DMS153 (cell line): ENCODE measurements at regions not wholly inside any gene's neighbourhood (a gene's known extent, or its start where the extent isn't known, plus 50 kb on each side); places are given as distances from the start of the nearest gene placed in this dataset.

Source experiments
- DNase-seq: peaks from one replicate; lab custom pipeline; 2025; lab: John Stamatoyannopoulos, UW

DNA sequence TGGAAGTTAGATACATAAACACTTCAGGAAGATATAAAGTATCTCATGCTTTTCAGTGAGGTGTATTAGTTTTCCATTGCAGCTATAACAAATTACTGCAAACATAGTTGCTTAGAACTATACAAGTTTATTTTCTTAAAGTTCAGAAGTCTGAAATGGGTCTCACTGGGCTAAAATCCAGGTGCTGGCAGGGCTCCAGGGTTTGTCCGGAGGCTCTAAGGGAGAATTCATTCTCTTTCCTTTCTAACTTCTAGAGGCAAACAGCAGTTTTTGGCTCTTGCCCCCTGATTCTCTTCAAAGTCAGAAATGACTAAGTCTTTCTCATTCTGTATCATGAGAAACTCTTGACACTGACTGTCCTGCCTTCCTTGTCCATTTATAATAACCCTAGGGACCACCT is 138.8 kb downstream of the AASDHPPT start:
- DNase-seq: no peak

DNA sequence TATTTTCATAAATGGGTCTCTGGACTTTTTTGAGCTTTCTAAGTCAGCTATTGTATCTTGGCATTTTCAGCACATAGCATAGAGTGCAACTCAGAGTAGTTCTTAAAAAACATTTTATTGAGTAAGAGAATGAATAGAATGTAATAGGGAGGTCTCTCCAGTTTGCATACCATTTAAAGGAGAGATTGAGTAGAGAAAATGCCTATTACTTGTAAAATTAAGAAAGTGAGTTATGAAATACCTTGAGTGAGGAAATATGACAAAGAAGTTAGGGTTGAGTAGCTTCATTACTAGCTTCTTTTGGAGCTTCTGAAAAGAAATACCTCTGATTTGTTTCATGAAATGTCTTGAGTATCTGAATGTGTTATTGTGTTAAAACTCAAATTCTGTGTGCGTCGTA is 140.0 kb downstream of the AASDHPPT start:
- DNase-seq: no peak

DNA sequence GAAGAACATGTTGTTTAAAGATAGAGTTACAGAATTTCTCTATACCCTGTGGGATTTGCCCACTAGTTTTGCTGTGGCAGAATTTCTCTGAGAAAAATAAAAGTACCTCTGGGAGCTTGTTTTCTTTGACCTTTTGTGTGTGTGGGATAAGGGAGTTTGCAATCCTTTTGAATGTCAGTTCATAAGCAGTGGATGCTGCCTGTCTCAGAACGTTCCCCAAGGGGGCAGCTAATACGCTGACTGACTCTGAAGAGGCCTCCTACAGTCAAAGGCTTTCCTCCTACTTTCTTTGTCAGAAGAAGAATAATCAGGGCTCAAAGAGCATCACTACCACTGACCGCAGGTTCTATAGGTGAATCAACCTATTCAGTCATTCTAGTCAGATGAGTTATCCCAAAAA is 140.6 kb downstream of the AASDHPPT start:
- DNase-seq: no peak

DNA sequence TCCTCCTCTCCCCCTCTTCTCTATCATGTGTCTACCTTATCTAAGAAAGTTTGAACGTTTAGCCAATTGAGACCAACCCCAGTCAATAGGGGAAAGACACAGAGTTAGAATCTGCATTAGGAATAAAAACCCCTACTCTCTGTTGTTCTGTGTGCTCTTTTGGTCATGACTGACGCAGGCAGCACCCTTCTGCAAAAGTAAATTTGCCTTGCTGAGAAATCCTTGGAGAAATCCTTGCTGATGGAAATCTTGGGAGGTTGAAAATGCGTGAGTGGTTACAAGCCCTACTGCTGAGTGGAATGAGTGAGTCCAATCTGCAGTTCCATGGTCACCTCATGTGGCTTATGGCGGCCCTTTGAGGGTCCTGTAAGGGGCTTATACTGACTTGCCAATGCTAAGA is 145.2 kb downstream of the AASDHPPT start:
- DNase-seq: no peak

DNA sequence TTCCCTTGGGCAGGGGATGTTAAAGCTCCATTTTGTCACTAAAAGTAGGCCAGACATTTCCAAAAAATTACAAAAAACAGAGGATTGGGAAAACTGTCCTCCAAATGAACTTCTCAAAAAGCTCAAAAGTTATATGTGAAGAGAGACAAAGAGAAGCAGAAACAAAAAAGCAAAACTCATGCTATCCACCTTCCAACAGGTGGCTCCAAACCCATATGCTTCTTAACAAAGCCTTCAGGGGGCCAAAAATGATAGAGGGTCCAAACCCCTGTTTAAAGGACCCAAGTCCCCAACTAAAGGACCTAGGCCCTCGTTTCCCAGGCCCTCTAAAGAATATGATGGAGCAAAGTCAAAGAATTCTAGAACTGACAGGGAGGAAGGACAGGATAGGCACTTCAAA is 146.7 kb downstream of the AASDHPPT start:
- DNase-seq: no peak

DNA sequence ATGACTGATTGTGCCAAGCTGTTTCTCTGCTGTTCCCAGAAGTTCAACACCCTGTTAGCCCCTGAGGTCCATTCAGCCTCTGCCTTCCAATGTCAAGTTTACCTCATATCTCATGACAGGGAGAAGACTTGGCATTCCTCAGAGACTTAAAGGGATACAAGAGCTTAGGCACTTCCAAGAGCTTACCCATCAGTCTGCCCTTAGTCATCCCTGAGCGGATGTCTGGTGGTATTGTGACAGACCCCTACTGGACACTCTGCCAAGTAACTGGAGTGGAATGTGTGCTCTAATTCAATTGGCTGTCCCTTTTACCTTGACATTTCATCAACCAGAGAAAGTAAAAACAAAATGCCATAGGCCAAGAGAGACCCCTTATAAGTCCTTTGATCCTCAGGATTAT is 151.5 kb downstream of the AASDHPPT start:
- no peak for DNase-seq

DNA sequence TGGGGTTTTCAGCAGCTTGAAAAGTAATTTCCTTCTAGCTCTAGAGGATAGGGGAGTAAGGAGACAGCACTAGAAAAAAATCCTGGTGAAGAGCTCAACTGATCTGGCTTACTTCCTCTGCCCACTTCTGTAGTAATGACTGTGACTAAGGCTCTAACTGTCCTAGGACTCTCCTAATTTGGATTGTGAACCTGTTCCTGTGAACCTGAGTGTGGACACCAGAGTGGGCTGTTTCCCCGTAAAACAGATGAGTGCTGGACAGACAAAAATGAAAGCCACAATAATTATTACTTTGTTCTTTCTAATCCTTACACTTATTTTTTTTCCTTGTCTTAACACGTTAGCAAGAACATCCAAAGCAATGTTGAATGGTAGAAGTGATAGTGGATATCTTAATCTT is 154.1 kb downstream of the AASDHPPT start:
- no peak for DNase-seq

DNA sequence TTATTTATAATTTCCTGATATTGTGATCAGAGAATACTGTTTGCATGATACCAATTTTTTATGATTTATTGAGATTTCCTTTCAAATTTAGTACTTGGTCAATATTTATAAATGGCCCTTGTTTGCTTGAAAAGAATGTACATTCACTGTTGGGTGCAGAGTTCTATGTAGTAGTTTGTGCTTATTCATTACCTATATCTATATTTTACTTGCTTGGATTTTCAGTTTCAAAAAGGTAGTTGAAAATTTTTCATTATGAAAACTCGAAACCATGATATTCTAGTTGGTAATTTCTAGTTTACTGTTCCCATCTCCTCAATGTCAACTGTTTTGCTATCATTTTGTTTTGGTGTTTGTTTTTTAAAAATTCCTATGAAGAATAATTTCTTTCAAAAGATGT is 155.7 kb downstream of the AASDHPPT start:
- no peak for DNase-seq

DNA sequence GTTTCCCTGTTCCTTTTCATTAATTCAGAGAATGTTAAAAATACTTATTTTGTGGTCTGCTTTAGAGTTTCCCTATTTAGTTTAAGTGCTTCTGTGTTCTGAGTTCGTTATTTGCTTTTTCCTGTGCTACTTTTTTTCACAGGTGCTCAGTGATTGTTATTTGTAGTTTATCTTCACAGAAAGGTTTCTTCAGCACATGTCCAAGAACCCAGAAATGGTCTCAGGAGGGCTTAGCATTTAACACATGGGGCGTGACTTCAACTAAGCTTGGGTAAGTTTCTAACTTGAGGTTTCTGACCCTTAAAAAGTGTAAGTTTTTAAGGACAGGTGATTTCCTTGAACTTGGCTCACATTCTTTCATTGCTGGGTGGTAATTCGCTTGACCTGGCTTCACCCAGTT is 157.3 kb downstream of the AASDHPPT start:
- no peak for DNase-seq

DNA sequence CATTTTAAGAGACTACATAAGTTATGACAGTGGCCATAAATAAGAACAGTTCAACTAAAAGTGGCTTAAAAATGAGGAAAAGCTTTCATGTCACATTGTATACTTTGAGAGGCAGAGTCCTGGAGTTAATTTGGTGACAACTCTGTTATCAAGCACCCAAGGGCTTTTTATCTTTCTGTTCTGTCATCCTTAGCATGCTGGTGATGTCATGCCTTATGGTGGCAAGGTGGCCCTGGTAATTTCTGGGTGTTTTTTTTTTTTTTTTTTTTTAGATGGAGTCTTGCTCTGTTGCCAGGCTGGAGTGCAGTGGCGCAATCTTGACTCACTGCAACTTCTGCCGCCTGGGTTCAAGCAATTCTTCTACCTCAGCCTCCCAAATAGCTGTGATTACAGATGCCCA is 158.8 kb downstream of the AASDHPPT start:
- no peak for DNase-seq

DNA sequence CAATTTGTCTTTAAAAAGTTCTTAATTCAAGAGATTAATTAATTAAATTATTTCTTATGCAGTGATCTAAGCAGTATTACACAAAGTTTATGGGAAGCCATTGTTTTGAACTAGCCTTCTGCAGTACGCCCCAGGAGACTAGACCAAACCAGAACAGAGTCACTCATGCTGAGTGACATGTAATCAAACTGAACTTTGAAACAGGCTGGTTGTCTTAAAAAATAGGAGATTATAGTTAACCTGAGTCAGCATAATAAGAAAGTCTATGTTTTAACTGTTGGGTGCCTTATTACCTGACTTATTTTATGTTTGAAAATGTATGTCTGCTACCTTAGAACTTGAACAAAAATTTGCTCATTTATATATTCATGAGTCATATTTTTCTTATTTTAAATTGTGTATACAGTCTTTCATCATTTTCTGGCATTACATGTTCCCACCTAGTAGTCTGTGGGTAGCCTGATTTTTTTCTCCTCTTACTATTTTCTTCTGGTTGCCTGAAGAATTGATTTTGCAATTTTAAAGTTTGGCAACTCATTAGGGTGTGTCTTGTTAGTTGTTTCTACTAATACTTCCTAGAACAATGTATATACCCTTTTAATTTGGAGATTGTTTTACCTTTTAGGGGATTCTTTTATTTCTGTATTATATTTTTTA is 161.4 kb downstream of the AASDHPPT start:
- no peak for DNase-seq

DNA sequence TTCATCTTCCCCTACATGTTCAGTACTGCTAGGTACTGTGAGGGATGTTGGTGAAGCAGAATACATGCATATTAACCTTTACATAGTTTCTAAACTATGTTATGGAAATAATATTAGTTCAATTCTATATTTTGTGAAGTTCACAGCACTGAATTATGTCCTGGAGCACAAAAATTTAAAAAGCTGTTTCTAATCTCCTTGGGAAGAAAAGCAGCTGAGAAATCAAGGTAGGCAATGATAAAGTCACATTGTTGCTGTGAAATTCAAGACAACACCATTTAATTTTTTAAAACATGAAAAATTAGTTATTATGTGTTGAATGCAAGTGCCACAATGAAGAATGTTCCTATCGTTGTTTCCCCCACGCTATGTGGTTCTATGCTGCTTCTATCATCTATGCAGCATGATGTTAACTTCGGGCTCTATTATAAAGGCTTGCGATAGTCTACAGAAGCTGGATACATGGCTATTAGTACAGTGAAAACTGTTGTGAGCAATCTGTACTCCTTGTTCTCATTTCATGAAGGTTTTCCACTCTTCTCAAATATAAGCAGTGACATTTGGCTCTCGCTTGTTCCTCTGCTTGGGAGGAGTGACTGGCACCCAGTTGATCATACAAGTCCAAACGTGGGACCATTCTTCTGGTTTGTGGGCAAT is 164.3 kb downstream of the AASDHPPT start:
- no peak for DNase-seq

DNA sequence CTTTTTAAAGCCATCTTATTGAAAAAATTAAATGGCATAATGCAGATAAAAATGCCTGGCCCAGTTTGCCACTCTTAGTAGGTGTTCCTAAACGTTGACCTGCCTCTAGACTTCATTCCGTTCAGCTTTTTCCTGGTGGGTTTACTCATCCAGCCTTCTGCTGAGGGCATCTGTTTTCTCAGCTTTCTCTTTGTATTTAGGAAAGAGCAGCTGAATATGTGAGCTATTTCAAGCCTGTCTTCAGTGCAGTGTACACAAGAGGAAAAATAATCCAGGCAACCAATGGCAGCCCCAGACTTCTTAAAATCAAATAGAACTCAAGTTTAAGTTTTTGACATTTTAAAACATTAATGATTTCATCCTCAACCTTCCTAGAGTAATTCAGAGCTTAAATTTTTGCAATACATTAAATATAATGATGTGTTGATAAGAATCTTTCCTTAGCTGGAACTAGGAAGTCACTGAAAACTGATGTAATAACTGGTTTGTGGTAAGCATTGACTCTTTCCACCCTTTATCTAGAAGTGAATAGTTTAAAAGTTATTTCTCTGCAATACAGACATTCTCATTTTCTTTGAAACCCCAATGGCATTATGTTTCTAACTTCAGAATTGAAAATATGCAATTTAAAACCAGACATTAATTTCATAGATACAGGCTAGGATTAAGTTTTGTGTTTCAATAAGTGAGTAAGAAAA is 165.4 kb downstream of the AASDHPPT start:
- no peak for DNase-seq

DNA sequence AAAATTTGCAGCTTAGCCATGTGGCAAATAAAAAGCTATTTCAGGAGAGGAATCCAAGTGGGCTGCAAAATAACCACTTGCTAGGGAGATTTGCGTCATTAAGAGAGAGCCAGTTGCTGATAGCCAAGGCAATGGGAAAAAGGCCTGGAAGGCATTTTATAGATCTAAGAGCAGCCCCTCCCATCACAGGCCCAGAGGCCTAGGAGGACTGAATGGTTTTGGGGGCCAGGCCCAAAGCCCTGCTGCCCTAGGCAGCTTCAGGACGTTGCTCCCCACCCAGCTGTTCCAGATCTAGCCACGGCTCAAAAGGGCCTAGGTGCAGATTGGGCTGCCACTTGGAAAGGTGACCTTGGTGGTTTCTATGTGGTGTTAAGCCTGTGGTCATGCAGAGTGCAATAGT is 169.0 kb downstream of the AASDHPPT start:
- no peak for DNase-seq

DNA sequence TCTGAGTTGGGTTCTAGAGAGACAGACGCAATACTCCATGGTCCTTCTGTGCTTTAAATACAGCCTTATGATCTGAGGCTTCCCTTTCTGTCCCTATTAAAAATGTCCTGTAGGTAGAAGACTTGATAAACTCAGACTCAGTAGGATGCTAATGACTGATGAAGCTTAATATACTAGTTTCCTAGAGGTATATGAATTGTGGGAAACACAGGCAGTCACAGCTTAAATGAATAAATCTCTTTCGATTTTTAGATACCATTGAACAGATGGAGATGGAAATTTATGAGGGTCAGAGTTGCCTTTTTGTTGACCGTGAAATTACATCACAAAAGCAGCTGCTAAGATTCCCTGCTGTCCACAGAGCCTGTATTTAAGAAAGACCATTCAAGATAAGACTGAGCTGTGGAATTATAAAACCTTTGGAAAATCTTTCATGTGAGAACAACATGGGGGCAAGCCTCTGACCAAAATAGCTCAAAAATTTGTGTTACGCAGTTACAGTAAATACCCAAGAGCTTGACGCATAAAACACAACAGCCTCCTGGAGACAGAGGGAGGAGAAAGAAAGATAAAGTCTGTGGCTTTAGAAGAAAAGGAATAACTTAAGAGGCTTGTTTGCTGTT is 172.3 kb downstream of the AASDHPPT start:
- no peak for DNase-seq

DNA sequence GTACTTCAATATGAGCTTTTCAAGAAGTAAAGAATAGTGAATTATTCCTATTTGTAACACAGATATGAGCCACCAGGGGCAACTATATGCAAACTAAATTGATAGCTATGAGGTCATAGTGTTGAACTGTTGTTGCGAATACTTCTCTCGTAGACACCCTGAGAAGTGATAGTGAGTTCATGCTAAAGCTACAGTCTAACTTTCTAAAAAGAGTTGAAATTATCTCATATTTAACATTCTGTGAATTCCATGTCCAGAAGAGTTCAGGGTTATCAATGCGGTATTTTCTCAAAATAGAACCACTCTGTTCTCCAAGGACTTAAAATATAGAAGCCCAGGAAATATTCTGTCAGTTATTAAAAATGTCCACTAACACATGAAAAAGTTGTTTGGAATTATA is 185.4 kb downstream of the AASDHPPT start:
- DNase-seq: no peak

DNA sequence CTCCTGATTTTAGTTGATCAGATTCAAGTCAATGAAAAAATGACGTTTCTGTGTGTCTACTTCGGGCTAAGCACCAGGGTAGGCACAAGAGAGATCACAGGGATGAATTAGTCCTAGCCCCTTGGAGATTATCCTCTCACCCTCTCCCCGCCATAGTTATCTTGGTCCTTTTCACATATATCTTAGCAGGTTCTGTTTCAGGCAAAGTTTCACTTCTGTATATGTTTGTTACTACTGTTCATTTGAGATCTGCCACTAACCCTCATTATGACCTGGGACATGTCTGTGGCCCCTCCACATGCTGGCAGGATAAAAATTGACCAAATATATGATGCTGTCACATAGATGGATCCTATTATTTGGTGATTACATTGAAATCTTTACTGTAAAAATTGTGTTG is 186.1 kb downstream of the AASDHPPT start:
- DNase-seq: no peak

DNA sequence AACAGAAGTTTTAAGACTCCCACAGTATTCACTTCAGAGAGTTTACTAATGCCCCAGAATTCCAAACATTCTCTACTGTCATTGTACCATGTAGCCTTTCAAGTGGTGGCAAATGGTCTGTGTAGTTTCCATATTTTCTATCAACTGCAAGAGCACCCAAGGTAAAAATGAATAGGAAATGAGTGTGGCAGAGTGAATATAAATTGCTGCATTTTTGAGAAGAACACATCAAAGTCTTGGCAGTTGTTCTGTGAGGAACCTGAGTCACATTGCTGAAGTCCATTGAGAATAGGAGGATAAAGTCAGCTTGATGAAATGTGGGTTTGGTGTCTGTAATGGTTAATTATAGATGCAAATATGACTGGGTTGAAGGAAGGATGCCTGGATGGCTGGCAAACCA is 193.6 kb downstream of the AASDHPPT start:
- no peak for DNase-seq

DNA sequence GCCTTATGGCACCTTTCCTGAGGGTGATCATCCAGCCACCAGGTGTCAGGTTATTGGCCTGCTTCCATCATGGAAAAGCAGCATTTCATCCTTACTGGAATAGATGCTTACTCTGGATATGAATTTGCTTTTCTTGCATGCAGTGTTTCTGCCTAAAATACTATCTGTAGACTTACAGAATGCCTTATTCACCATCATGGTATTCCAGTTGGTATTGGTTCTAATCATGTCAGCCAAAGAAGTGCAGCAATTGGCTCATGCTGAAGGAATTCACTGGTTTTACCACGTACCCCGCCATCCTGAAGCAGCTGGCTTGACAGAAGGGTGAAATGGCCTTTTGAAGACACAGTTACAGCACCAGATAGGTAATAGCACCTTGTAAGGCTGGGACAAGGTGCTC is 194.2 kb downstream of the AASDHPPT start:
- DNase-seq: no peak

DNA sequence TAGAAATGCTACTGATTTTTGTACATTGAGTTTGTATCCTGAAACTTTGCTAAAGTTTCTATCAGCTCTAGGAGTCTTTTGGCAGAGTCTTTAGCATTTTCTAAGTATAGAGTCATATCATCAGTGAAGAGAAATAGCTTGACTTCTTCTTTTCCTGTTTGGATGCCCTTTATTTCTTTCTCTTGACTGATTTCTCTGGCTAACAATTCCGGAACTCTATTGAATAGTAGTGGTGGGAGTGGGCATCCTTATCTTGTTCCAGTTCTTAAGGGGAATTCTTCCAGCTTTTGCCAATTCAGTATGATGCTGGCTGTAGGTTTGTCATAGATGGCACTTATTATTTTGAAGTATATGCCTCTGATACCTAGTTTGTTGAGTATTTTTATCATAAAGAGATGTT is 197.7 kb downstream of the AASDHPPT start:
- DNase-seq: no peak

DNA sequence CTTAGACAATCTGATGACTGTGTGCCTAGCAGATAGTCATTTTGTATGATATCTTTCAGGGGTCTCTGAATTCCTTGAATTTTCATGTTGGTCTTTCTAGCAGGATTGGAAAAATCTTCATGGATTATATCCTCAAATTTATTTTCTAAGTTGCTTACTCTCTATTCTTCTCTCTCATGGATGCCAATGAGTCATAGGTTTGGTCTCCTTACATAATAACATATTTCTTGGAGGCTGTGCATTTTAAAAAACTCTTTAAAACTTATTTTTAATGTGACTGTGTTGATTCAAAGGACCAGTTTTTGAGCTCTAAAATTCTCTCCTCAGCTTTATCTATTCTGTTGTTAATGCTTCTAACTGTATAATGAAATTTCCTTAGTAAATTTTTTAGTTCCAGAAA is 198.7 kb downstream of the AASDHPPT start:
- DNase-seq: no peak

DNA sequence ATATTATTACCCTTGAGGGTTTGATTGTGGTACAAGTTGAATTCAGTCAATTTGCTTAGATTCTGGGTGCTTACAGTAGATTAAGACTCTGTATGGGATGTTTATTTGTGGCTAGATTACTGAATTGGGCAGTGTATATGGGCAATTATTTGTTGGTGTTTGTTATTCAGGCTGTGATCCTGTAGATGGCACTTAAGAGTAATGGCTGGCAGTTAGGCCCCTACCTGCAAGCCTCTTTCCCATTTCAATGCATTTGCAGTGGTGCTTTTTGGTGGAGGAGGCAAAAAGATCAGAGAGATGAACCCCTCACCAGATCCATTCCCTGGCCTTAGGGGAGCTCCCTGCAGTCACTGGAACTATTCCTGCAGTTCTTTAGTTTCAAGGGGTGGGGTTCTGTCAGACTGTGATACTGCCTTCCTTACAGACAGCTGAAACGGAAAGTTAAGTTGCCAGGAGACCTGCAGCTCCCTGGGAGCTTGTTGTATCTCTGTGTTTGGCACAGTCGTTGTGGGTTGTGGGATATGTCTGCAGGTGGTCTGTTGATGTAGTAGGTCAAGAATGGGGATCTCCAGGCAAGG is 199.5 kb downstream of the AASDHPPT start:
- no peak for DNase-seq

DNA sequence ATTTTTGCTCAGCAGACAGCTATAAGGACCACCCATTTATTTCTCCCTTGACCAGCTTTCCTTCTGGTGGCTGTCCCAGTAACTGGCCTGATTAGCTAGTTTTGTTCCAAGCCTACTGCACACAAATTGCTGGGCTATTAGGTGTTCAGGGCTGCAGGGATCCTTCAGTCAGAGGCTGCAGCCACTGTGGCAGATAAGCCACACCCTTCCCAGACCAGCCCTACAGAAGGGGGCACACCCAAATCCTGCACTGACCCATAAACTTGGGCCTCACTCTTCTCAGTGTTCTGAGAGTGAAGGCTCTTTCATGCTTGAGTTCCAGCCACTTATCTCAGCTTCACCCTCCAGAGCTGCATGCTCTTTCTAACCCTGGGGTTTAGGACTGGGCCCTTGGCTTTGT is 200.0 kb downstream of the AASDHPPT start:
- DNase-seq: no peak
